Activated CD8-positive, alpha-beta memory T cell treated with anti-CD3 and anti-CD28 coated beads, Interleukin-2, amount 50 U/mL, for 48 hours (primary cell): ENCODE measurements at regions not wholly inside any gene's neighbourhood (a gene's known extent, or its start where the extent isn't known, plus 50 kb on each side); places are given as distances from the start of the nearest gene placed in this dataset.
"Not testable (repeated sequence)": the region's sequence is repeated elsewhere in the genome, so short reads cannot be mapped to it uniquely, and the experiment has no call there.

Experiments used
- DNase-seq: peaks from one replicate; pipeline ENCODE4 v3.0.0-alpha.2; 2020

DNA sequence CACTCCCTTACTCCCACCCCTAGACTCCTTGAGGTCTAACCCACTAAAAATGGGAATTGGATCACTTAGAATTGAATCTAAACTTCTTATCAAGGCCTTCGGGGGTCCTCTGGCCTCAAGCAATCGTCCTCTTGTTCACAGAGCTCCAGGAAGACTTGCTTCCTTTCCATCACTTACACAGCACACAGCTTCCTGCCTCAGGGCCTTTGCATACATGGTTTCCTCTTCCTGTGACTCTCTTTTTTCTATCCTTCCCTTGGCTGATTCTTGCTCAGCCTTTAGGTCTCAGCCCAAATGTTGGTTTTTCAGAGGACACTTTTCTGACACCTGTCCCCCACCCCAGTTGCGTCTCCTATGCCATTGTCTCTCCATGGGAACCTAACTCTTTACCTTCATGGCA, 50.0 kb upstream of the ALDH1B1 start:
- DNase-seq = no peak

- no peak for DNase-seq
Measured at GRCh38 chr9:38342096-38342495, 50.4 kb upstream of the ALDH1B1 start.

DNA sequence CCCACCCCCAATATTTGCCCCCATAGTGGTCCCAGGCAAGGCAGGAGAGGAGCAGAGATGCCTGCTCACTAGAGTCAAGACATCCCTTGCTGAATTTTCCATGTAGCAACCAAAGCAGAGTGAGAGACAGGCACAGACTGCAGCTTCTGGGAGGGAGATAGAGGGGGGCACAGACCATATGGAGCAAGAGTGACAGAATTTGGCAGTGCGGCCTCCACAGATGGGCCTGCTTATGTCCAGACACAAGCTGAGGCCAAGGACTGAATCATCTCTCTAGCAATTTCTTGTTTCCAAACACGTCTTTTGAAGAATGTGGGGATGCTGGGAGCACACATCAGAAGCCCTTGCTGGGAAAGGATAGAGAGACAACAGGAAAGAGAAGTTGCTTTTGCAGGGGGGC, 53.0 kb upstream of the ALDH1B1 start:
- DNase-seq = no peak

DNA sequence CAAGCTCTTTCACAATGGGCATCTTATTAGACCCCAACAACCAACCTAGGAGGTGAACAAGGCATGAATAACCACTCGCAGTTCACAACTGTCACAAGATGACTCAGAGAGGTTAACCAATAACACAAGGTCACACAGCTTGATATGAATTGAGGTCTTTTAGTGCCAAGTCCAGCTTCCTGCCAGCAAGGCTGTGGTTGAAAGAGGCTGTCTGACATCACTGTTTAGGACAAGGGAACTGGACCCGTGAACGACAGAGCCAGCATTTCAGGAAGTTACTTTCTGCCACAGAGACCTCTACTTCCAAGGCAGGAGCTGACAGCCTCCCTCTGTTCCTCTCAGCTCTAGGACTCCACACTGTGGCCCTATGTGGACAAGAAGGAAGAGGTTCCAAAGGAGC, 53.4 kb upstream of the ALDH1B1 start:
- DNase-seq = no peak

DNA sequence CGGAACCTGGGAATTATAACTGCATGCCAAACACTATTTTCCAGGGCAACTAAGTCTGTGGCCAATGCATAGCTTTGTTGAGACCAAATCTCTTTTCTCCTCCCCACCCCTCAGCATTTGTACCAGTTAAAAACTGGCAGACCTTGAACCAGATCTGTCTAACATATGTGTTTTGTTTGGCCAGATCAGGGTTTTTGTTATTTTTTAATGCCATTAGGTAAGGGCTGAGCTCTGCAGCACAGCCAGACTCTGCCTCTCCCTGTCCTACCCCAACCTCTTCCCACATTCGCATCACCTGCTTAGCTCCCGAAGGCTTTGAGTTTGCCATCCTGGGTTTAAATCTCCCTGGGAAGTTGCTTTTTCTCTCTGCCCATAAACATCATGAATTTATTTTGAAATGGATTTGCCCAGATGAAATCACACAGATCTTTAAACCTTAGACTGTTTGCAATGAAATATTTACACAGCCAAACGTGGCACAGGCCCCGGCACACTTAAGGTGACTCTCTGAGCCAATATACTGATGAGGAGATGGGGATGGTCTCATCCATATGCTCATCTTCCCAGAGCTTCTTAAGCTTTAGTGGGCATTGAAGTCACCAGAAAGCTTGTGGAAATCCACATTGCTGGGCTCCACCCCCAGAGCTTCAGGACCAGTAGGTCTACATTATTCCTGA, 54.0 kb upstream of the ALDH1B1 start:
- DNase-seq = no peak

GRCh38 chr9:38337706-38338264, 54.7 kb upstream of the ALDH1B1 start:
- DNase-seq = no peak

- no peak for DNase-seq
Measured at GRCh38 chr9:38337181-38337580, 55.3 kb upstream of the ALDH1B1 start.

- DNase-seq = no peak
Measured at GRCh38 chr9:38336341-38336740, 56.2 kb upstream of the ALDH1B1 start.

DNA sequence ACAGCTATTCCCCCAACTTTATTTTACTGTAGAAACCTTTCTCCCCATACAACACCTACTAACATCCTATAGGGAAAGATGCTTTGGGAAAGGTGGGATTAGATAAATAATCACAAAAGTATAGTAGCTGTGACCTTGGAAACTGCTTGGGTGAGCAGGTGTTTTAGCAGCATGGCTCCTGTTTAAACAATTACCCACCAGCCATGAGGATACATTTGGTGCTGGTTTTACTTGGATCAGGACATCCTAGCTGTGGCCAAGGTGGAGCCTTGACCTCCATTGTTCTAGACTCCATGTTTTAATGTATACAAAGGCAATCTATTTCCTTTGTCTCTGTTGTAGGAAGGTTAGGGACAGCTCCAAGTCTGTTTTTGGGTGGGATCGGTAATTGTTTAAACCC, 56.8 kb upstream of the ALDH1B1 start:
- DNase-seq = no peak

- DNase-seq = no peak
Measured at GRCh38 chr9:38334234-38334633, 58.3 kb upstream of the ALDH1B1 start.

- DNase-seq = no peak
Measured at GRCh38 chr9:38333047-38333446, 59.5 kb upstream of the ALDH1B1 start.

DNA sequence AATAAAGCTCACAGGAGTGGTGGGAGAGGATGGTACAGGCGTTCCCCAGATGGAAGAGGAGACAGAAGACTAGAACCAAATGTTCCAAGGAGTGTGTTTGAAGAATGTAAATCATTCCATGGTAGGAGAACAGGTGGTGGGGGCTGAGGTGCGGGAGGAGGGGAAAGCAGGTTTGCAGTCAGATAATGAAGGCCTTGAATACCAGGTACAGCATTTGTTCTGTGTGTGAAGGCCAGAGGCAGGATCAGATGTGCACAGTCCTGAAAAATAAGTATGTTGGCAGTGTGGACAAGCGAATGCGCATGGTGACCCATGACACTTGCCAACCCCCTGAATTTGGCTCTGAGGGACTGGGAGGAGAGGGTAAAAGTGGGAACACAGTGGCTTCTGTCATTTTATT, 59.9 kb upstream of the ALDH1B1 start:
- DNase-seq = no peak

DNA sequence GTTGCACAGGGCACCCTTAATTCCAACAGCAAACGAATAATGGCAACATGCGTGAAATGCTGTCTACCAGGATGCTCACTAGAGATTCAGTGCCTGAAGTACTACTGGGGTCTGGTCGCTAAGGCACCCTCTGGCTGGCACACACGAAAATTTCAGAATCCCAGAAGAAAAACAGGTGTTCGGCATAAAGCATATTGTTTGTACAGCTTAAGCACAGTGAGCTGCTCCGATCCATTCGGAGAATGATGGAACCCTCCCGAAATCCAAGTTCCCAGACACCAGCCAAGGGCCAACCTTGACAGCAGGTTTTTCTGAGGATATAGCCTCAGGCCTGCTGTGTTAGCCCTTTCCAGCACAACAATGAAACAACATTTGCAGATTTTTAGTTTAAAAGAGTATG, 61.4 kb upstream of the ALDH1B1 start:
- no peak for DNase-seq

DNA sequence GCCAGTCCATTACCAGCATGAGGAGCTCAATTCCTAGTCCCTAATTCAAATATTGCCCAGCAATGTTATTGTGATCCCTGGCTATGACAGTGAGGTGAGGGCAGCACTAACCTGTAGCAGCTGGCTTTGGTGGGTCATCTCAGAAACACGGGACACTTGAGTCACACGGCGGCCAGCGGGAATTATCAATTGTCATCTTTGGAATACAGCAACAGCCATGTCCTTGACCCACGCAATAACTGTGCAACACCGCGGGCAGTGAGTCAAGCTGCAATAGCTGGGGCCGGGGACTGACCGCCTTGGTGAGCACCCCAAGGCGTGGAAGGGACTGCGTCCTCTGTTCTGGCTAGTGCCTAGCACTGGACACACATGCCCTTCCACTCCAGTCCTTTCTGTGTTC, 62.5 kb upstream of the ALDH1B1 start:
- no peak for DNase-seq

GRCh38 chr9:38328765-38329164, 63.7 kb upstream of the ALDH1B1 start:
- no peak for DNase-seq

DNA sequence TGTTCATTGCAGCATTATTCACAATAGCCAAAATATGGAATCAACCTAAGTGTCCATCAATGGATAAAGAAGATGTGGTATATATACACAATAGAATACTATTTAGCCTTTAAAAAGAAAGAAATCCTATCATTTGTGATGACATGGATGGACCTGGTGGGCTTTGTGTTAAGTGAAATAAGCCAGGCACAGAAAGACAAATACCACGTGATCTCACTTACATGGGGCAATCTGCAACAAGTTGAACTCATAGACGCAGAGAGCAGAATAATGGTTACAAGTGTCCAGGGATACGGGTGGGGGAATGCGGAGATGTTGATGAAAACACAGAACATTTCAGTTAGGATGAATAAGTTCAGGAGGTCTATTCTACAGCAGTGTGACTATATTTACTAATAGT, 66.4 kb upstream of the ALDH1B1 start:
- DNase-seq = no peak

DNA sequence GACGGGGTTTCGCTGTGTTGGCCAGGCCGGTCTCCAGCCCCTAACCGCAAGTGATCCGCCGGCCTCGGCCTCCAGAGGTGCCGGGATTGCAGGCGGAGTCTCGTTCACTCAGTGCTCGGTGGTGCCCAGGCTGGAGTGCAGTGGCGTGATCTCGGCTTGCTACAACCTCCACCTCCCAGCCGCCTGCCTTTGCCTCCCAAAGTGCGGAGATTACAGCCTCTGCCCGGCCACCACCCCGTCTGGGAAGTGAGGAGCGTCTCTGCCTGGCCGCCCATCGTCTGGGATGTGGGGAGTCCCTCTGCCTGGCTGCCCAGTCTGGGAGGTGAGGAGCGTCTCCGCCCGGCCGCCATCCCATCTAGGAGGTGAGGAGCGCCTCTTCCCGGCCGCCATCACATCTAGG, 68.3 kb upstream of the ALDH1B1 start:
- not testable (repeated sequence) for DNase-seq

DNA sequence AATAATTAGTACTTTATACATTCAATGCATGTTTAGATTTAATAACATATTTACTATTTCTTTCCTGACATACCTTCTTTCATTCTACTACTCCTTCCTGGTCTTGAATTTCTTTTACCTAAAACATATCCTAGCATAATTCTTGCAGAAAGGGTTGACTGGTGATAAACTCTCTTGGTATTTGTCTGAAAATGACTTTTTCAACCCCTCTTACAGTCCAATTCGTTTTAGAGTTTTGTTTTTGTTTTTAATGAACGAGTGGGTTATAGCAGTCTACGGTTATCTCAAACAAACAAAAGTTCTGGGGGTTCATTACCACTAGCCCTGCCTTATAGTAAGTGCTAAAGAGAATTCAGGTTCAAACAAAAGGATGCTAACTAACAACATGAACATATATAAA, 69.6 kb upstream of the ALDH1B1 start:
- no peak for DNase-seq

DNA sequence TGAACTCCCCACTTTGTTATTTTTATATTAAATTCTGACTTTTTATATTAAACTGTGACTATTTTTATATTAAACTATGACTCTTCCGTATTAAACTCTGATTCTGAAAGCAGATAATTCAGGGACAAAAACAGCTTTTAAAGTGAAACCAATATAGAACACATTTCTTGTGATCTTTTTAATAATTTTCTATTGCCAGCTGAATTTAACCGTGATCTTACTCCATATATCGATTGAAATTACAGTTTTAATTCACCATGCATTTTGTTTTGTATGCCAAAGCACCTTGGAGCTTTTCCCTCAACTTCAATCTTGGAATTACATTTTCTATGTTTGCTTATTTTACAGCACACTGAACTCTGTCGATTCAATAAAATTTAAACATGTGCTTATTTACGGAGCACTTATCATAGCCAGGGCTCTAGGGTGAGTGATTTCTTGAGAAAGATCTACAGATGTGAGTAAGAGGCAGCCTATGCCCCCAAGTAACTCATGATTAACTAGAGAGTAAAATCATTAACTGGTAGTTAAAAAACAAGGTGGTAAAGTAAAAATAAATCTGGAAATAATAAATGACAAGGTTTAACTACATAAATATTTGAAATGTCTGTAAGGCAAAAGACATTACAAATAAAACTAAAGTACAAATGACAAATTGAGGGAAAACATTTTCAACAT, 72.9 kb upstream of the ALDH1B1 start:
- no peak for DNase-seq

GRCh38 chr9:38318759-38319495, 73.6 kb upstream of the ALDH1B1 start:
- no peak for DNase-seq

DNA sequence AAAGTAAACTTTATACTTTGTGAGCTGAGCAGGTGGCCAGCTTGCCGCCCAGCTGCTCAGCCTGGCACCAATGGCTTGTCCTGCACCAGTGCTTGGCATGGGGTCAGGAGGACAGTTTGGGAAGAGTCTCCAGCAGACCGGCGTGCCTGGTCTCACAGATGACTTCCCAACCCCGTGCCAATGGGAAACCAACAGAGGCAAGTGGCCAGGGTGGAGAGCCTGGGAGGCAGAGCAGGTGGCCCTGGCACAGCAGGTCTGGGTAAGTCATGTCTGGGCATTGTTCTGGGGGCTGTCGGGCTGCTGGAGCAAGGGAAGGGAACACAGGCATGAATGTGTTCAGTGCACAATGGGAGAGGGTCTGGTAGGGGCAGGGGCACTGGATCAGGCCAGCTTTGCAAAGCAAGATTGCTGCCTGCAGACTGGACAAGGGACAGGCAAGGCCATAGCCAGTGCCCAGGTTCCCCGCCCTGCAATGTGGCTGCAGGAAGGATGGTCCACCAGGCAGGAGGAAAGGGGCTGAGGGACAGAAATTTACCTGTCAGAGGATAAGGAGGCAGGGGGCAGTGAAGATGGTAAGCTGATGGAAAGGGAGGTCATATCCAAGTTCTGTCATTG, 76.2 kb upstream of the ALDH1B1 start:
- DNase-seq = no peak

DNA sequence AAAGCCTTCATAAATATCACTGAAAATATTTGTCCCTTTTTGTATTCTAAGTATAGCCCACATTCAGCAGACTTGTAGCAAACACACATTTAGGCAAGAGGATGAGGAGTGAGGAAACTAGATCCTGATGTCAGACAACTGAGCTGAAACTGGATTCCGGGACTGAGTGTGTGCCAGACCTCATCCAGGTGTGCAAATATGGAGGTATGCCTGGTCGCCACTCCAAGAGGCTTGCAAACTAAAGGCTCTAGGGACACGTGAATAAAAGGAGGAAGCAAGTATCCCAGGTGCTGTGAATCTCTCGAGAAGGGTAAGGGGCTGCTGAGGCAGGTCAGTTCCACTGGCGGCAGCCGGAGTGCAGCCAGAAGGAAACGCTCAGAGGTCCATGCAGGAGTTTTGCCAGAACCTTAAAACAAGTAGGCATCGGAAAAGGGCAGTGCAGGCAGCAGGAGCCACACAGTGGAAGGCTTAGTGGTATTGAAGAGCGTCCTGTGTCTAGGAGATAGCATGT, 77.4 kb upstream of the ALDH1B1 start:
- DNase-seq = no peak

DNA sequence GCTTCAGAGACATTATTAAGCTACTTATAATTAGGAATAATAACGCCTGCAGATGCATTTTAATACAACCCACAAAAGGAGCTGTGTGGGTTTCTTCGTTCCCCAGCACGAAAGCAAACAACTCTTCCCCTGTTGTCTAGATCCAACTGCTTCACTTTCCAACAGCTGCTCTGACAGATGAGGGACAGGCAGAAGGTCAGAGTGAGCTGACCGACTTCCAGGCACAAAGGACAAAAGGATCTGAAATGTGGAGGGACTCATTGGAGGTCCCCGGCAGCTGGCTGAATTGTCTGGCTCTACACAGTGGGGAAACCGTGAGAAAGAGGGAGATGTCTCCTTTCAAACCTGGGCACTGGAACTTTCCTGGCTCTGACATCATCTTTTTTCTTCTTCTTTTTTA, 79.1 kb upstream of the ALDH1B1 start:
- DNase-seq = no peak
